ENCODE measurements at regions not wholly inside any gene's neighbourhood (a gene's known extent, or its start where the extent isn't known, plus 50 kb on each side); places are given as distances from the start of the nearest gene placed in this dataset.

- DNase-seq (ENCODE audit: low spot score): no peak
Observed at GRCh38 chr4:85398276-85398675, 76.7 kb upstream of the ARHGAP24 start.

GRCh38 chr4:85399270-85399669 lies 75.7 kb upstream of the ARHGAP24 start:
- no peak for DNase-seq (ENCODE audit: low spot score)

- no peak for DNase-seq (ENCODE audit: low spot score)
Observed at GRCh38 chr4:85402371-85402770, 72.6 kb upstream of the ARHGAP24 start.

GRCh38 chr4:85406185-85406584 lies 68.8 kb upstream of the ARHGAP24 start:
- no peak for DNase-seq (ENCODE audit: low spot score)

GRCh38 chr4:85407546-85407945 lies 67.4 kb upstream of the ARHGAP24 start:
- DNase-seq (ENCODE audit: low spot score): no peak

- no peak for DNase-seq (ENCODE audit: low spot score)
Observed at GRCh38 chr4:85408301-85408700, 66.6 kb upstream of the ARHGAP24 start.

- DNase-seq (ENCODE audit: low spot score): no peak
Observed at GRCh38 chr4:85409251-85409650, 65.7 kb upstream of the ARHGAP24 start.

- DNase-seq (ENCODE audit: low spot score): no peak
Observed at GRCh38 chr4:85411386-85411785, 63.6 kb upstream of the ARHGAP24 start.

GRCh38 chr4:85414972-85415371 lies 60.0 kb upstream of the ARHGAP24 start:
- DNase-seq (ENCODE audit: low spot score): no peak

GRCh38 chr4:85416094-85416493 lies 58.9 kb upstream of the ARHGAP24 start:
- no peak for DNase-seq (ENCODE audit: low spot score)

GRCh38 chr4:85419103-85419502 lies 55.8 kb upstream of the ARHGAP24 start:
- DNase-seq (ENCODE audit: low spot score): no peak

- DNase-seq (ENCODE audit: low spot score): no peak
Observed at GRCh38 chr4:85420831-85421230, 54.1 kb upstream of the ARHGAP24 start.

GRCh38 chr4:85423431-85423830 lies 51.5 kb upstream of the ARHGAP24 start:
- no peak for DNase-seq (ENCODE audit: low spot score)

Data from LoVo (cell line).